Skeletal muscle tissue (tissue), 3 donors: ENCODE measurements at regions not wholly inside any gene's neighbourhood (a gene's known extent, or its start where the extent isn't known, plus 50 kb on each side); places are given as distances from the start of the nearest gene placed in this dataset.

ENCODE experiments used
- H3K27ac ChIP-seq: one replicate; pipeline ENCODE4 v1.7.0; 2013; ENCODE audit warnings: mild to moderate bottlenecking, low read depth, low read length, inconsistent platforms
- H3K27me3 ChIP-seq, 3 donors: one replicate each; pipeline ENCODE4 v1.7.0; 2013; ENCODE audit warnings: low read length in 3 of 3; ENCODE audit not compliant: control insufficient read depth in 3 of 3, insufficient read depth in 3 of 3
- H3K36me3 ChIP-seq, 3 donors: one replicate each; pipeline ENCODE4 v1.7.0; 2013; ENCODE audit warnings: low read length in 3 of 3; ENCODE audit not compliant: control insufficient read depth in 3 of 3, insufficient read depth in 3 of 3
- H3K4me1 ChIP-seq, 3 donors: one replicate each; pipeline ENCODE4 v1.7.0; 2013; ENCODE audit warnings: low read length in 3 of 3, mild to moderate bottlenecking in 3 of 3; ENCODE audit not compliant: control insufficient read depth in 3 of 3, insufficient read depth in 3 of 3
- H3K4me3 ChIP-seq, 3 donors: one replicate each; pipeline ENCODE4 v1.7.0; 2013; ENCODE audit warnings: low read length in 3 of 3
- H3K9ac ChIP-seq, 3 donors: one replicate each; pipeline ENCODE4 v1.7.0; 2013; ENCODE audit warnings: low read length in 3 of 3, mild to moderate bottlenecking in 3 of 3, moderate library complexity in 2 of 3, low read depth in 1 of 3
- H3K9me3 ChIP-seq, 3 donors: one replicate each; pipeline ENCODE4 v1.7.0; 2013; ENCODE audit warnings: low read length in 3 of 3; ENCODE audit not compliant: control insufficient read depth in 3 of 3
- donor health status: Osteomylitis.

GRCh38 chr11:30666817-30667216 is 80.7 kb upstream of the MPPED2 start:
- Histone ChIP-seq H3K4me3 (no peak overlapping the region), H3K9me3 (peaks cover 0 to 3% (median 0%) of the 10 kb centered on the region in 3 donors), H3K27ac (no peak overlapping the region), H3K36me3 (no peaks in the 10 kb centered on the region), H3K9ac (no peak overlapping the region), H3K27me3 (no peaks in the 10 kb centered on the region), H3K4me1 (no peaks in the 10 kb centered on the region)

DNA sequence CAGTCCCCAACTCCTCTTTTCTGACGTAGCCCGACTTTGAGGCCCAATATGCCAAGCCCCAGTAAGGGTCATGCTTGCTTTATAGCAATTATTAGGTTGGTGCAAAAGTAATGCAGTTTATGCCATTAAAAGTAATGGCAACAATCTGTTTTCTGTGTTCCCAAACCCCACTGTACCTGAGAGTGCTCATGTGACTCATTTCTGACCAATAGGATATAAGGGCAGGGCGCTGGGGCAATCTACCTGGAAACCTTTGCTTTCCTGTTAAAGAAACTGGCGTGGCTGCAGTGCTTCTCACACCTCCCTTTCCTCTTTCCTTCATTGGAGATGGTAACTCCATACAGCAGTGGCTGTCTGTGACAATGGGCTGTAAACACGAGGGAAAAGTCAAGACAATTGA is 78.9 kb upstream of the MPPED2 start:
- Histone ChIP-seq H3K4me3 (no peak overlapping the region), H3K4me1 (no peaks in the 10 kb centered on the region), H3K27me3 (no peaks in the 10 kb centered on the region), H3K27ac (no peak overlapping the region), H3K36me3 (no peaks in the 10 kb centered on the region), H3K9ac (no peak overlapping the region), H3K9me3 (peaks cover 0 to 3% (median 0%) of the 10 kb centered on the region in 3 donors)

DNA sequence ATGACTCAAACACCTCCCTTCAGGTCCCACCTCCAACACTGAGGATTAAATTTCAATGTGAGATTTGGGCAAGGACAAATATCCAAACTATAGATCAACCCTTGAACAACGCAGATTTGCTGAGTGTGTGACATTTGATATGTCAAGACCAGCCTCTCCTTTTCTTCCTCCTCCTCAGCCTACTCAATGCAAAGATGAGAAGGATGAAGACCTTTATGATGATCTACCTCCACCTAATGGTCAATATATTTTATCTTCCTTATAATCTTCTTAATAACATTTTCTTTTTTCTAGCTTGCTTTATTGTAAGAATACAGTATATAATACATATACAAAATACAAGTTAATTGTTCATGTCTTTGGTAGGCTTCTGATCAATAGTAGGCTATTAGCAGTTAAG is 67.5 kb upstream of the MPPED2 start:
- Histone ChIP-seq H3K36me3 (no peaks in the 10 kb centered on the region), H3K9ac (no peak overlapping the region), H3K4me1 (no peaks in the 10 kb centered on the region), H3K27ac (no peak overlapping the region), H3K27me3 (no peaks in the 10 kb centered on the region), H3K4me3 (no peak overlapping the region), H3K9me3 (no peaks in the 10 kb centered on the region)

GRCh38 chr11:30652801-30653200 is 66.6 kb upstream of the MPPED2 start:
- Histone ChIP-seq H3K4me1 (no peaks in the 10 kb centered on the region), H3K9me3 (no peaks in the 10 kb centered on the region), H3K36me3 (no peaks in the 10 kb centered on the region)

DNA sequence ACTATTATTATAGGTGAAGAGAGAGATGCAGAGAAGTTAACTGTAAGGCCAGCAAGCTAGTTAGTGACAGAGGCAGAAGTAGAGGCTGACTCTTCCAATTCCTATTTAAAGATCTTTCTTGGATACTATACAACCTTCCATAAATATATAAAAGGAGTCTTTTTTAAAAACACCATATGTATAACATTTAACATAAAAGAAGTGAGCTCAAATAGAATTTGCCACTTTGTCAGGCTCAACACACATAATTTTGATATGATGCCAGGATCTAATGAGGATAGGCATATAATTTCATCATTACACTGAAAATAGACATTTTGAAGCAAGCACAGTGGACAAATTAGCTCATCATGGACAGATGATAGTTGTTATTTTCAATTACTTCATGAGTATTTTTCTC is 64.1 kb upstream of the MPPED2 start:
- no peak overlapping the region for H3K27ac ChIP-seq
- no peaks in the 10 kb centered on the region for H3K36me3 ChIP-seq
- no peak overlapping the region for H3K9ac ChIP-seq
- H3K9me3 ChIP-seq = no peaks in the 10 kb centered on the region
- no peaks in the 10 kb centered on the region for H3K27me3 ChIP-seq
- no peak overlapping the region for H3K4me3 ChIP-seq
- H3K4me1 ChIP-seq = no peaks in the 10 kb centered on the region

More at GRCh38 chr11:30652801-30653200, 66.6 kb upstream of the MPPED2 start:
- Histone ChIP-seq H3K27ac (no peak overlapping the region), H3K27me3 (no peaks in the 10 kb centered on the region), H3K9ac (no peak overlapping the region), H3K4me3 (no peak overlapping the region)
